Thoracic aorta (tissue), 2 donors: ENCODE measurements at regions not wholly inside any gene's neighbourhood (a gene's known extent, or its start where the extent isn't known, plus 50 kb on each side); places are given as distances from the start of the nearest gene placed in this dataset.

Source experiments
- ATAC-seq: fragments of 150-250 bp; one replicate; pipeline ENCODE4 v1.8.0; 2017; ENCODE audit warnings: low read depth; ENCODE audit not compliant: insufficient number of reproducible peaks, low FRiP score
- DNase-seq: peaks from one replicate; pipeline ENCODE4 v3.0.0-alpha.2; 2020; ENCODE audit warnings: low spot score
- H3K27ac ChIP-seq, 2 donors: fragments of 200-600 bp; sonication (generic); 1 replicate in 1 of 2; 2 replicates in 1 of 2; pipeline ENCODE4 v1.5.1; 2016; ENCODE audit warnings: mild to moderate bottlenecking in 2 of 2, moderate library complexity in 2 of 2
- H3K27me3 ChIP-seq: fragments of 200-600 bp; sonication (generic); replicated peaks from 2 replicates; pipeline ENCODE4 v1.6.0; 2016; ENCODE audit warnings: mild to moderate bottlenecking; ENCODE audit not compliant: insufficient read depth
- H3K36me3 ChIP-seq: fragments of 200-600 bp; sonication (generic); one replicate; pipeline ENCODE4 v1.5.1; 2016
- H3K4me1 ChIP-seq, 2 donors: fragments of 200-600 bp; sonication (generic); 1 replicate in 1 of 2; 2 replicates in 1 of 2; pipeline versions ENCODE4 v1.5.1 to v1.6.0; 2016; ENCODE audit warnings: low read depth in 2 of 2, mild to moderate bottlenecking in 1 of 2; ENCODE audit not compliant: control insufficient read depth in 1 of 2
- H3K4me3 ChIP-seq: fragments of 200-600 bp; sonication (generic); 2 replicates; pipeline ENCODE4 v1.5.1; 2016; ENCODE audit warnings: mild to moderate bottlenecking
- H3K9me3 ChIP-seq: fragments of 200-600 bp; sonication (generic); 2 replicates; pipeline ENCODE4 v1.5.1; 2016
- CTCF ChIP-seq: fragments of 200-600 bp; sonication (generic); IDR thresholded peaks from one replicate; pipeline ENCODE4 v1.5.1; 2019; ENCODE audit warnings: antibody characterized with exemption

- H3K4me3 ChIP-seq, result no peak overlapping the region
- no peaks in the 10 kb centered on the region for H3K4me1 ChIP-seq
- no peaks in the 10 kb centered on the region for H3K27me3 ChIP-seq
- ATAC-seq, result no peak
- no peak for TF ChIP-seq CTCF
- H3K9me3 ChIP-seq, result no peaks in the 10 kb centered on the region
- no peaks in the 10 kb centered on the region for H3K36me3 ChIP-seq
- H3K27ac ChIP-seq, result no peak overlapping the region
- no peak for DNase-seq
Measured at GRCh38 chr2:23029951-23030350, 355.0 kb upstream of the KLHL29 start.

GRCh38 chr2:23034996-23035395, 350.0 kb upstream of the KLHL29 start:
- no peak for ATAC-seq
- Histone ChIP-seq H3K27ac (no peak overlapping the region), H3K27me3 (no peaks in the 10 kb centered on the region)

GRCh38 chr2:23036629-23037028, 348.4 kb upstream of the KLHL29 start:
- H3K36me3 ChIP-seq, result no peaks in the 10 kb centered on the region
- no peak overlapping the region for H3K27ac ChIP-seq
- DNase-seq, result no peak
- no peak for TF ChIP-seq CTCF
- H3K4me1 ChIP-seq, result peaks cover 2 to 14% of the 10 kb centered on the region in 2 donors
- H3K4me3 ChIP-seq, result no peak overlapping the region
- H3K9me3 ChIP-seq, result no peaks in the 10 kb centered on the region
- ATAC-seq, result no peak
- no peaks in the 10 kb centered on the region for H3K27me3 ChIP-seq

More at GRCh38 chr2:23034996-23035395, 350.0 kb upstream of the KLHL29 start:
- no peaks in the 10 kb centered on the region for H3K36me3 ChIP-seq
- H3K4me3 ChIP-seq, result no peak overlapping the region
- DNase-seq, result no peak
- H3K4me1 ChIP-seq, result peaks cover 0 to 3% of the 10 kb centered on the region in 2 donors
- H3K9me3 ChIP-seq, result no peaks in the 10 kb centered on the region
- TF ChIP-seq CTCF, result no peak

GRCh38 chr2:23037596-23037995, 347.4 kb upstream of the KLHL29 start:
- Histone ChIP-seq H3K4me1 (peaks cover 7 to 24% of the 10 kb centered on the region in 2 donors), H3K9me3 (no peaks in the 10 kb centered on the region), H3K36me3 (no peaks in the 10 kb centered on the region), H3K4me3 (no peak overlapping the region), H3K27ac (no peak overlapping the region), H3K27me3 (no peaks in the 10 kb centered on the region)
- no peak for TF ChIP-seq CTCF
- DNase-seq (no peak), ATAC-seq (no peak)

- H3K27ac ChIP-seq, result peak overlapping the region in 1 of 2 donors; percentile 55
- no peak for DNase-seq
- no peaks in the 10 kb centered on the region for H3K9me3 ChIP-seq
- no peaks in the 10 kb centered on the region for H3K27me3 ChIP-seq
- no peak for TF ChIP-seq CTCF
- no peak for ATAC-seq
- peaks cover 11 to 35% of the 10 kb centered on the region in 2 donors for H3K4me1 ChIP-seq
- H3K4me3 ChIP-seq, result no peak overlapping the region
- no peaks in the 10 kb centered on the region for H3K36me3 ChIP-seq
Measured at GRCh38 chr2:23041443-23041842, 343.5 kb upstream of the KLHL29 start.
